ENCODE measurements at regions not wholly inside any gene's neighbourhood (a gene's known extent, or its start where the extent isn't known, plus 50 kb on each side); places are given as distances from the start of the nearest gene placed in this dataset.

- no peak for TF ChIP-seq CTCF (IDR thresholded peaks at IDR 0.05)
- TF ChIP-seq POLR2A (IDR thresholded peaks at IDR 0.05) = no peak
Measured at GRCh38 chr13:111017755-111018459, 97.2 kb upstream of the ARHGEF7 start.
